ENCODE measurements at regions not wholly inside any gene's neighbourhood (a gene's known extent, or its start where the extent isn't known, plus 50 kb on each side); places are given as distances from the start of the nearest gene placed in this dataset.

DNA sequence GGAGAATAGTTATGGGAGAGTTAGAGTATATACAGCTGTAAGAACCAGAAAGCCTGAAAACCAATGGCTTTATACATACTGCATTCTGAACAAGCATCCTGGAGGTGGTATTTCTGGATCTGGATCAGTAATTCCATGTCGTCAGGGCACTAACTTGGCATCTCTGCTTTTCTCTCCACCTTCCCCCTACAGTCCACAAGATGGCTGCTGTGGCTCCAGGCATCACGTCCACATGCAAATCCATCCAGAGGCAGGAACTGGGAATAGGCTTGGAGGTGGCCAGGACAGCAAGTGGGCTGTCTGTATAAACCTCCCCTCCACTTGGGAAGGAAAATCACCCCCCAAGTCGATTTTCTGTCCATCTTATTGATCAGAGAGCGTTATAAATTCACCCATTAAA is 86.2 kb upstream of the WDR26 start:
- TF ChIP-seq, protein P1, sequence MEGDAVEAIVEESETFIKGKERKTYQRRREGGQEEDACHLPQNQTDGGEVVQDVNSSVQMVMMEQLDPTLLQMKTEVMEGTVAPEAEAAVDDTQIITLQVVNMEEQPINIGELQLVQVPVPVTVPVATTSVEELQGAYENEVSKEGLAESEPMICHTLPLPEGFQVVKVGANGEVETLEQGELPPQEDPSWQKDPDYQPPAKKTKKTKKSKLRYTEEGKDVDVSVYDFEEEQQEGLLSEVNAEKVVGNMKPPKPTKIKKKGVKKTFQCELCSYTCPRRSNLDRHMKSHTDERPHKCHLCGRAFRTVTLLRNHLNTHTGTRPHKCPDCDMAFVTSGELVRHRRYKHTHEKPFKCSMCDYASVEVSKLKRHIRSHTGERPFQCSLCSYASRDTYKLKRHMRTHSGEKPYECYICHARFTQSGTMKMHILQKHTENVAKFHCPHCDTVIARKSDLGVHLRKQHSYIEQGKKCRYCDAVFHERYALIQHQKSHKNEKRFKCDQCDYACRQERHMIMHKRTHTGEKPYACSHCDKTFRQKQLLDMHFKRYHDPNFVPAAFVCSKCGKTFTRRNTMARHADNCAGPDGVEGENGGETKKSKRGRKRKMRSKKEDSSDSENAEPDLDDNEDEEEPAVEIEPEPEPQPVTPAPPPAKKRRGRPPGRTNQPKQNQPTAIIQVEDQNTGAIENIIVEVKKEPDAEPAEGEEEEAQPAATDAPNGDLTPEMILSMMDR (IDR thresholded peaks at IDR 0.05; ENCODE audit: insufficient read depth, low read depth, low read length) = no peak
- TF ChIP-seq EZH2 (IDR thresholded peaks at IDR 0.05; ENCODE audit: insufficient read depth, low read length) = no peak

Measured in astrocyte (in vitro differentiated cells and primary cell).